ENCODE measurements at regions not wholly inside any gene's neighbourhood (a gene's known extent, or its start where the extent isn't known, plus 50 kb on each side); places are given as distances from the start of the nearest gene placed in this dataset.

GRCh38 chr6:19034986-19035385 lies 647.8 kb downstream of the RNF144B start:
- 5% methylated on average over 2 of the region's 2 CpGs for WGBS (ENCODE audit: insufficient coverage, low coverage, missing lambda C conversion rate)
- Histone ChIP-seq H3K9ac (ENCODE audit: insufficient read depth in 1 of 2, low read depth in 2 of 2, low read length in 2 of 2) (no peak overlapping the region), H3K4me3 (no peak overlapping the region), H3K27me3 (ENCODE audit: control insufficient read depth in 2 of 2, insufficient read depth in 2 of 2, low read length in 2 of 2) (no peaks in the 10 kb centered on the region), H3K36me3 (ENCODE audit: control insufficient read depth, insufficient read depth, low read length) (no peaks in the 10 kb centered on the region), H3K4me2 (ENCODE audit: insufficient read depth, low read length) (no peak overlapping the region), H2AFZ (ENCODE audit: low read depth, low read length) (no peak overlapping the region), H3K27ac (ENCODE audit: extremely low read depth, low read depth, low read length) (no peak overlapping the region), H3K9me1 (ENCODE audit: control insufficient read depth, insufficient read depth, low read length) (no peaks in the 10 kb centered on the region), H3K9me3 (replicated peaks; ENCODE audit: control insufficient read depth, insufficient read depth, low read depth, low read length) (no peaks in the 10 kb centered on the region), H3K79me2 (ENCODE audit: control insufficient read depth, insufficient read depth, low read length) (no peaks in the 10 kb centered on the region), H4K20me1 (replicated peaks; ENCODE audit: control insufficient read depth, insufficient read depth, low read length) (no peaks in the 10 kb centered on the region), H3K4me1 (replicated peaks in 1 of 2; ENCODE audit: control insufficient read depth in 2 of 2, insufficient read depth in 2 of 2, low read length in 2 of 2) (no peaks in the 10 kb centered on the region)
- BruUV-seq (replicated peaks): no TSS peak
- DNase-seq (ENCODE audit: extremely low read depth in 1 of 4, low spot score in 3 of 4): no peak
- CTCF ChIA-PET (ENCODE audit: low intra/inter-chr PET ratio): no interaction called here
- FAIRE-seq: no peak
- POLR2A ChIA-PET: interaction anchor here (0.6 kb wide), 1 partner anchor 158 kb away, joined by 3 read pairs; no protein-coding TSS in a partner anchor
- intact Hi-C loops (cut with micrococcal nuclease) (no loop called here), in situ Hi-C loops (cut with MboI) (no loop called here)
- no peak for ATAC-seq
- no peak for TF ChIP-seq MTA1 (IDR thresholded peaks at IDR 0.05; ENCODE audit: borderline replicate concordance)

DNA sequence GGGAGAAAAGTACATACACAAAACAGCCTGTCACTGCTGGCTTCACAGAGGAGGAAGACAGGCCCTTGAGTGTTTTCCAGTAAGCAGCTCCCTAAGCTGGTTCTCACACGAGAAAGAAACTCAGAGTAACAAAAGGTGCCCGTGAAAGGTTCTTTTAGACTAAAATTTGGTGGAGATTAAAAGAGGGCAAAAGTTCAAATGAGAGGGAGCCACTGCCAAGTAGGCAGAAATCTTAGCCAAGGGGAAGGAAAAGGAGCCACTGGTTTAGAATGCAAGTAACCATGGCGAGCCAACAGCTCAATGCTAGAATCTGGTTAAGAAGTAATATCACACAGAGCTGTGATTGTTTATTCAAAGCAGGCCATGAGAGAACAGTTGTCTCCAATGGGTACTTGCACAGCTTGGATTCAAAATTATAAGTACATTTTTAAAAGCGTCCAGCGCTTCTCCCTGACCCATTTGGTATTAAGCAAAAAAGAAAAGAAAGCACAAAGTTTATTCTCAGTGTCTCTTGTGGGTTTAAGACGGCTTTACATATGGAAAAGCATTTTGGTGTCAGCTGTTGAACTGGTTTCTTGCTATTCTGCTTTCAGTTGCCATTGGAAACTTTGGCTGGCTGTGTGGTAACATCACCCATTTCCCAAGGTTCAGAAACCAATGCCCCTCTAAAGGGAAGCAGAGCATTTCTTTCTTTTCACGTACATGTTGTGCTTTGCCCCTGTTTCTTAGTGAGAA lies 648.5 kb downstream of the RNF144B start:
- Histone ChIP-seq H3K9ac (ENCODE audit: insufficient read depth in 1 of 2, low read depth in 2 of 2, low read length in 2 of 2) (no peak overlapping the region), H3K4me1 (replicated peaks in 1 of 2; ENCODE audit: control insufficient read depth in 2 of 2, insufficient read depth in 2 of 2, low read length in 2 of 2) (no peaks in the 10 kb centered on the region), H3K27me3 (ENCODE audit: control insufficient read depth in 2 of 2, insufficient read depth in 2 of 2, low read length in 2 of 2) (no peaks in the 10 kb centered on the region), H3K4me3 (no peak overlapping the region), H4K20me1 (replicated peaks; ENCODE audit: control insufficient read depth, insufficient read depth, low read length) (no peaks in the 10 kb centered on the region), H3K9me3 (replicated peaks; ENCODE audit: control insufficient read depth, insufficient read depth, low read depth, low read length) (no peaks in the 10 kb centered on the region), H2AFZ (ENCODE audit: low read depth, low read length) (no peak overlapping the region), H3K4me2 (ENCODE audit: insufficient read depth, low read length) (no peak overlapping the region), H3K79me2 (ENCODE audit: control insufficient read depth, insufficient read depth, low read length) (no peaks in the 10 kb centered on the region), H3K9me1 (ENCODE audit: control insufficient read depth, insufficient read depth, low read length) (no peaks in the 10 kb centered on the region), H3K27ac (ENCODE audit: extremely low read depth, low read depth, low read length) (no peak overlapping the region), H3K36me3 (ENCODE audit: control insufficient read depth, insufficient read depth, low read length) (no peaks in the 10 kb centered on the region)
- ChIA-PET POLR2A (interaction anchor here (0.6 kb wide), 1 partner anchor 56 kb away, joined by 3 read pairs; no protein-coding TSS in a partner anchor), CTCF (ENCODE audit: low intra/inter-chr PET ratio) (no interaction called here)
- no TSS peak for BruUV-seq (replicated peaks)
- FAIRE-seq: no peak
- in situ Hi-C loops (cut with MboI) (no loop called here), intact Hi-C loops (cut with micrococcal nuclease) (no loop called here)
- under 1% methylated on average over 7 of the region's 7 CpGs for WGBS (ENCODE audit: insufficient coverage, low coverage, missing lambda C conversion rate)
- DNase-seq (ENCODE audit: extremely low read depth in 1 of 4, low spot score in 3 of 4): no peak
- no peak for ATAC-seq
- TF ChIP-seq MTA3 (IDR thresholded peaks at IDR 0.05; ENCODE audit: borderline replicate concordance) (no peak), CREM (IDR thresholded peaks at IDR 0.05; ENCODE audit: low read depth) (no peak), ZNF449 (CRISPR knock-in tag; IDR thresholded peaks at IDR 0.05) (no peak), ZNF277 (CRISPR knock-in tag; IDR thresholded peaks at IDR 0.05; ENCODE audit: borderline replicate concordance) (no peak), ZNF507 (tag; conservative IDR thresholded peaks at IDR 0.05) (no peak), WHSC1 (IDR thresholded peaks at IDR 0.05; ENCODE audit: low read length) (no peak), ZNF263 (CRISPR knock-in tag; IDR thresholded peaks at IDR 0.05; ENCODE audit: borderline replicate concordance) (no peak), ZNF217 (CRISPR knock-in tag; IDR thresholded peaks at IDR 0.05) (no peak), ZBTB8A (IDR thresholded peaks at IDR 0.05; ENCODE audit: partially characterized antibody) (no peak), TCF3 (CRISPR knock-in tag; IDR thresholded peaks at IDR 0.05) (no peak), FOXK2 (conservative IDR thresholded peaks at IDR 0.05 in 1 of 2, IDR thresholded peaks at IDR 0.05 in 1 of 2; ENCODE audit: low read depth in 2 of 2) (no peak), DDX20 (tag; IDR thresholded peaks at IDR 0.05; ENCODE audit: low read depth) (no peak)
- TF ChIP-seq, protein P1, sequence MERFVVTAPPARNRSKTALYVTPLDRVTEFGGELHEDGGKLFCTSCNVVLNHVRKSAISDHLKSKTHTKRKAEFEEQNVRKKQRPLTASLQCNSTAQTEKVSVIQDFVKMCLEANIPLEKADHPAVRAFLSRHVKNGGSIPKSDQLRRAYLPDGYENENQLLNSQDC (CRISPR knock-in tag; IDR thresholded peaks at IDR 0.05): no peak
